OCI-LY1 (cell line): ENCODE measurements at regions not wholly inside any gene's neighbourhood (a gene's known extent, or its start where the extent isn't known, plus 50 kb on each side); places are given as distances from the start of the nearest gene placed in this dataset.
A peak's percentile ranks its signal among the peaks of the same experiment; 100 is the strongest.

Source experiments
- H2AFZ ChIP-seq: fragments of 200-600 bp; sonication (generic), shearing (Covaris generic); 2 replicates; pipeline ENCODE4 v1.6.0; 2014; ENCODE audit warnings: antibody characterized with exemption, mild to moderate bottlenecking, low read length
- H3F3A ChIP-seq: fragments of 200-600 bp; sonication (generic), shearing (Covaris generic); 2 replicates; pipeline ENCODE4 v1.6.0; 2014; ENCODE audit warnings: mild to moderate bottlenecking, antibody characterized with exemption, low read length, moderate library complexity; ENCODE audit not compliant: insufficient read depth
- H3K27ac ChIP-seq: fragments of 200-600 bp; sonication (generic); 2 replicates; pipeline ENCODE4 v1.5.1; 2014; ENCODE audit warnings: low read length, mixed run types, mild to moderate bottlenecking, low read depth; ENCODE audit not compliant: poor library complexity, severe bottlenecking
- H3K27me3 ChIP-seq: fragments of 200-600 bp; sonication (generic); 2 replicates; pipeline ENCODE4 v1.6.0; 2014; ENCODE audit warnings: antibody characterized with exemption, mild to moderate bottlenecking, low read length, moderate library complexity; ENCODE audit not compliant: insufficient read depth
- H3K36me3 ChIP-seq: fragments of 200-600 bp; sonication (generic); 2 replicates; pipeline ENCODE4 v1.6.1; 2014; ENCODE audit warnings: mild to moderate bottlenecking, antibody characterized with exemption, low read length, moderate library complexity, mixed read lengths; ENCODE audit not compliant: insufficient read depth
- H3K4me1 ChIP-seq: fragments of 200-600 bp; sonication (generic); 2 replicates; pipeline ENCODE4 v1.5.1; 2014; ENCODE audit warnings: mild to moderate bottlenecking, low read length, moderate library complexity; ENCODE audit not compliant: insufficient read depth, severe bottlenecking
- H3K4me2 ChIP-seq: fragments of 200-600 bp; sonication (generic), shearing (Covaris generic); 2 replicates; pipeline ENCODE4 v1.6.1; 2014; ENCODE audit warnings: low read length
- H3K4me3 ChIP-seq: fragments of 200-600 bp; sonication (generic); 2 replicates; pipeline ENCODE4 v1.5.1; 2014; ENCODE audit warnings: low read length, low read depth, mild to moderate bottlenecking, mixed read lengths; ENCODE audit not compliant: poor library complexity, severe bottlenecking
- H3K79me2 ChIP-seq: fragments of 200-600 bp; shearing (Covaris generic); 2 replicates; pipeline ENCODE4 v1.6.1; 2016; ENCODE audit warnings: mixed run types, low read length, mixed read lengths; ENCODE audit not compliant: insufficient read depth
- H3K9ac ChIP-seq: fragments of 200-600 bp; sonication (generic), shearing (Covaris generic); 2 replicates; pipeline ENCODE4 v1.6.1; 2014; ENCODE audit warnings: mild to moderate bottlenecking, low read length, mixed read lengths
- H3K9me2 ChIP-seq: fragments of 200-600 bp; sonication (generic), shearing (Covaris generic); 2 replicates; pipeline ENCODE4 v1.6.1; 2014; ENCODE audit warnings: low read depth, mild to moderate bottlenecking, low read length, mixed read lengths
- H3K9me3 ChIP-seq: fragments of 200-600 bp; shearing (Covaris generic); 2 replicates; pipeline ENCODE4 v1.6.1; 2014; ENCODE audit warnings: low read length, mixed read lengths
- H4K20me1 ChIP-seq: fragments of 200-600 bp; sonication (generic), shearing (Covaris generic); 2 replicates; pipeline ENCODE4 v1.6.0; 2016; ENCODE audit warnings: mild to moderate bottlenecking, low read length; ENCODE audit not compliant: insufficient read depth
- CTCF ChIP-seq: fragments of 200-600 bp; sonication (generic), shearing (Covaris generic); IDR thresholded peaks from 2 replicates; pipeline ENCODE4 v1.5.1; 2017; ENCODE audit warnings: mild to moderate bottlenecking, antibody characterized with exemption, low read length, moderate library complexity, mixed read lengths
- EZH2 ChIP-seq: fragments of 200-600 bp; sonication (generic), shearing (Covaris generic); IDR thresholded peaks from 2 replicates; pipeline ENCODE4 v1.8.0; 2017; ENCODE audit warnings: borderline replicate concordance, mixed run types, mild to moderate bottlenecking, antibody characterized with exemption, low read length, moderate library complexity, mixed read lengths

- Histone ChIP-seq H3K4me1 (peaks cover 37% of the 10 kb centered on the region), H4K20me1 (no peaks in the 10 kb centered on the region), H3K36me3 (no peaks in the 10 kb centered on the region), H3K79me2 (no peaks in the 10 kb centered on the region), H3K27ac (no peak overlapping the region), H3K4me3 (no peak overlapping the region), H3K27me3 (no peaks in the 10 kb centered on the region), H3K9me3 (no peaks in the 10 kb centered on the region), H3F3A (no peaks in the 10 kb centered on the region), H3K9me2 (no peaks in the 10 kb centered on the region), H3K4me2 (no peak overlapping the region), H2AFZ (no peak overlapping the region), H3K9ac (no peak overlapping the region)
- no peak for TF ChIP-seq CTCF
- TF ChIP-seq EZH2 = no peak
Observed at GRCh38 chr4:187312299-187312698, 588.6 kb upstream of the FAT1 start.

- H3K9ac ChIP-seq = no peak overlapping the region
- TF ChIP-seq EZH2 = no peak
- no peak for TF ChIP-seq CTCF
- H3K9me2 ChIP-seq = no peaks in the 10 kb centered on the region
- H3K79me2 ChIP-seq = no peaks in the 10 kb centered on the region
- H3K4me1 ChIP-seq = peaks cover 49% of the 10 kb centered on the region
- H4K20me1 ChIP-seq = no peaks in the 10 kb centered on the region
- H3K27ac ChIP-seq = peak overlapping the region; percentile 49
- H3K4me2 ChIP-seq = no peak overlapping the region
- no peaks in the 10 kb centered on the region for H3K27me3 ChIP-seq
- H3K9me3 ChIP-seq = peaks cover 5% of the 10 kb centered on the region; the same call in 1 of the 2 replicates
- no peaks in the 10 kb centered on the region for H3F3A ChIP-seq
- no peak overlapping the region for H3K4me3 ChIP-seq
- H3K36me3 ChIP-seq = no peaks in the 10 kb centered on the region; the same call in 1 of the 2 replicates
- no peak overlapping the region for H2AFZ ChIP-seq
Observed at GRCh38 chr4:187317799-187318198, 594.1 kb upstream of the FAT1 start.

DNA sequence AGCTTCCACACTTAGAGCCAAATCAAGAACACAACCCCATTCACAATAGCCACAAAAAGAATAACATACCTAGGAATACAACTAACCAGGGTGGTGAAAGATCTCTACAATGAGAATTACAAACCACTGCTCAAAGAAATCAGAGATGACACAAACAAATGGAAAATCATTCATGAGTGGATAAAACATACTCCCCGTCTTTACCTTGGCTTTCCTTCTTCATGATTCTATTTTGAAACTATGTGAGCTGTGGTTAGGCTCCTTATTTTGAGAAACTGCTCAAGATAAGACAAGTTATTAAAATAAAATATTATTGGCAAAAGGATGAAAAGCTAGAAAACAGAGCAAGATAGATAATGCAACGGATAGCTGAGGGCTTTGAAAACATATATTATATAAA, 598.1 kb upstream of the FAT1 start:
- Histone ChIP-seq H3K9me2 (no peaks in the 10 kb centered on the region), H3K27me3 (no peaks in the 10 kb centered on the region), H3K27ac (no peak overlapping the region), H3K36me3 (no peaks in the 10 kb centered on the region; the same call in 1 of the 2 replicates), H3F3A (no peaks in the 10 kb centered on the region), H3K4me1 (peaks cover 24% of the 10 kb centered on the region), H3K9me3 (peaks cover 5% of the 10 kb centered on the region; the same call in 1 of the 2 replicates), H3K79me2 (no peaks in the 10 kb centered on the region), H3K4me3 (no peak overlapping the region), H3K4me2 (no peak overlapping the region), H4K20me1 (no peaks in the 10 kb centered on the region), H3K9ac (no peak overlapping the region), H2AFZ (no peak overlapping the region)
- no peak for TF ChIP-seq CTCF
- TF ChIP-seq EZH2 = no peak
